ENCODE measurements at regions not wholly inside any gene's neighbourhood (a gene's known extent, or its start where the extent isn't known, plus 50 kb on each side); places are given as distances from the start of the nearest gene placed in this dataset.

DNA sequence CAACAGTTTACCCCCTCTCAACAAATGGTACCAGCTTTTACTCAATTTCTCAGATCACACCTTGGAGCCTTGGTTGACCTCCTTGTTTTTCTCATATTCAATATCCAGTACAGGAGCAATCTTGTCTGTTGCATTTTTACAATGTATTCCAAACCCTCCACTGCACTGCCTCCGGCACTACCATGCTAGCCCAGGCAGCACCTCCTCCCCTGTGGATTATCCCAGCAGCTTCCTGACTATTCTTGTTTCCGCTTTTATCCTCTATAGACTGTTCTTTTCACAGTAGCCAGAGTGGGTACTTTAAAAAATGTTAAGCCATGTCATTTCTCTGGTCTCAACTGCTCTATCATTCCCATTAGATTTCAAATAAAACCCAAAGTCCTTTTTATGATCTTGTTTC lies 253.4 kb upstream of the GPRIN3 start:
- H3K9me3 ChIP-seq (ENCODE audit: insufficient read depth, low read length): no peaks in the 10 kb centered on the region
- TF ChIP-seq, protein P1, sequence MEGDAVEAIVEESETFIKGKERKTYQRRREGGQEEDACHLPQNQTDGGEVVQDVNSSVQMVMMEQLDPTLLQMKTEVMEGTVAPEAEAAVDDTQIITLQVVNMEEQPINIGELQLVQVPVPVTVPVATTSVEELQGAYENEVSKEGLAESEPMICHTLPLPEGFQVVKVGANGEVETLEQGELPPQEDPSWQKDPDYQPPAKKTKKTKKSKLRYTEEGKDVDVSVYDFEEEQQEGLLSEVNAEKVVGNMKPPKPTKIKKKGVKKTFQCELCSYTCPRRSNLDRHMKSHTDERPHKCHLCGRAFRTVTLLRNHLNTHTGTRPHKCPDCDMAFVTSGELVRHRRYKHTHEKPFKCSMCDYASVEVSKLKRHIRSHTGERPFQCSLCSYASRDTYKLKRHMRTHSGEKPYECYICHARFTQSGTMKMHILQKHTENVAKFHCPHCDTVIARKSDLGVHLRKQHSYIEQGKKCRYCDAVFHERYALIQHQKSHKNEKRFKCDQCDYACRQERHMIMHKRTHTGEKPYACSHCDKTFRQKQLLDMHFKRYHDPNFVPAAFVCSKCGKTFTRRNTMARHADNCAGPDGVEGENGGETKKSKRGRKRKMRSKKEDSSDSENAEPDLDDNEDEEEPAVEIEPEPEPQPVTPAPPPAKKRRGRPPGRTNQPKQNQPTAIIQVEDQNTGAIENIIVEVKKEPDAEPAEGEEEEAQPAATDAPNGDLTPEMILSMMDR (IDR thresholded peaks at IDR 0.05; ENCODE audit: low read depth, low read length): no peak
- no peak for TF ChIP-seq EZH2phosphoT487 (IDR thresholded peaks at IDR 0.05; ENCODE audit: low read depth)
- H2AFZ ChIP-seq (ENCODE audit: low read depth, low read length): no peak overlapping the region
- no peak overlapping the region for H3K9ac ChIP-seq (ENCODE audit: low read length)
- H3K27ac ChIP-seq (ENCODE audit: low read length): no peak overlapping the region
- no peak overlapping the region for H3K4me3 ChIP-seq (ENCODE audit: low read length)
- no peak overlapping the region for H3K4me2 ChIP-seq (ENCODE audit: low read length)
- H3K79me2 ChIP-seq (ENCODE audit: low read length): no peaks in the 10 kb centered on the region
- H3K27me3 ChIP-seq (ENCODE audit: low read depth, low read length): no peaks in the 10 kb centered on the region
- no peaks in the 10 kb centered on the region for H4K20me1 ChIP-seq (ENCODE audit: insufficient read depth, low read length)
- peaks cover 11% of the 10 kb centered on the region for H3K4me1 ChIP-seq (ENCODE audit: low read length)
- no peaks in the 10 kb centered on the region for H3K36me3 ChIP-seq (replicated peaks; ENCODE audit: low read depth, low read length)

DNA sequence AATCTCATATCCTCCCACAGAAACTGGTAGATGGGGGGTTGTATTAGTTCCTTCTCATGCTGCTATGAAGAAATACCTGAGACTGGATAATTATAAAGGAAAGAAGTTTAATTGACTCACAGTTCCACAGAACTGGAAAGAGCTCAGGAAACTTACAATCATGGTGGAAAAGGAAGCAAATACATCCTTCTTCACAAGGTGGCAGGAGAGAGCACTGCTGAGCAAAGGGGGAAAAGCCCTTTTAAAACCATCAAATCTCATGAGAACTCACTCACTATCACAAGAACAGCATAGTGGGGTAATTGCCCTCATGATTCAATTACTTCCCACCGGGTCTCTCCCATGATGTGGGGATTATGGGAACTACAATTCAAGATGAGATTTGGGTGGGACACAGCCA lies 250.5 kb upstream of the GPRIN3 start:
- TF ChIP-seq, protein P1 (IDR thresholded peaks at IDR 0.05; ENCODE audit: low read depth, low read length): peak; percentile 52
- TF ChIP-seq EZH2phosphoT487 (IDR thresholded peaks at IDR 0.05; ENCODE audit: low read depth): no peak
- no peaks in the 10 kb centered on the region for H4K20me1 ChIP-seq (ENCODE audit: insufficient read depth, low read length)
- H3K4me2 ChIP-seq (ENCODE audit: low read length): no peak overlapping the region
- H2AFZ ChIP-seq (ENCODE audit: low read depth, low read length): no peak overlapping the region
- H3K27me3 ChIP-seq (ENCODE audit: low read depth, low read length): no peaks in the 10 kb centered on the region
- H3K9ac ChIP-seq (ENCODE audit: low read length): no peak overlapping the region
- no peak overlapping the region for H3K27ac ChIP-seq (ENCODE audit: low read length)
- no peaks in the 10 kb centered on the region for H3K36me3 ChIP-seq (replicated peaks; ENCODE audit: low read depth, low read length)
- H3K9me3 ChIP-seq (ENCODE audit: insufficient read depth, low read length): no peaks in the 10 kb centered on the region
- H3K79me2 ChIP-seq (ENCODE audit: low read length): no peaks in the 10 kb centered on the region
- no peak overlapping the region for H3K4me3 ChIP-seq (ENCODE audit: low read length)
- H3K4me1 ChIP-seq (ENCODE audit: low read length): peaks cover 3% of the 10 kb centered on the region

DNA sequence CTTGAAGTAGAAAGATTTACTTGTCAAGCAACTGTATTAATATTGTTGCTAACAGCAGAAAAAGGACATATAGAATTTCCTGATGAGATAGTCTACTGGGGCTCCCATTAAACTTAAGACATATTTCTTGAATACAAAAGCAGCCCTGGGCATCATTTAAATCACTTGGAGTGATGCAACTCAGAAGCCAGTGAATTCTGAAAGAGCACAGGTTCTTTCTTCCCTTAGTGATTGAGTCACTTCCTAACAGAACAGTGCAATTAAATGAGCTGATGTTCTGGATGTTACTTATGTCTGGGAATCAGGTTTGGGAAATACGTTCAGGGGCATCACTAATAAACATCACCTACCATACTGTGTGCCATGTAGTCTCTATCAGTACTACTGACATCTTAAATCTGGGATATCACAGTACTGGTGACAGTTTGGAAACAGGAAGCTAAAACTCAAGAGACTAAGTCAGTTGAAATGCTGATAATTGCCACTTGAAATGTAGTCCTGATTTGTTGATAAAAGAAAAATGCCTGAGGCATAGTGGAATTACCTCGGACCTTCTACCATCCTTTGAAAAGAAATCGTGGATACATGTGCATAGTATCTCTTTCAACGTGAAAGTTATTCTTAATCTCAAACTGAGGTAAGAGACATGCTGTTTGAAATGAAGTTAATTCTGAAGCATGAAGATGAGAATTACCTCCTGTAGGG lies 249.2 kb upstream of the GPRIN3 start:
- Histone ChIP-seq H4K20me1 (ENCODE audit: insufficient read depth, low read length) (no peaks in the 10 kb centered on the region), H3K79me2 (ENCODE audit: low read length) (no peaks in the 10 kb centered on the region), H3K4me1 (ENCODE audit: low read length) (no peaks in the 10 kb centered on the region), H3K36me3 (replicated peaks; ENCODE audit: low read depth, low read length) (no peaks in the 10 kb centered on the region), H3K9me3 (ENCODE audit: insufficient read depth, low read length) (no peaks in the 10 kb centered on the region), H3K27me3 (ENCODE audit: low read depth, low read length) (no peaks in the 10 kb centered on the region), H3K27ac (ENCODE audit: low read length) (no peak overlapping the region), H2AFZ (ENCODE audit: low read depth, low read length) (no peak overlapping the region), H3K4me3 (ENCODE audit: low read length) (no peak overlapping the region), H3K9ac (ENCODE audit: low read length) (no peak overlapping the region), H3K4me2 (ENCODE audit: low read length) (no peak overlapping the region)
- TF ChIP-seq, protein P1 (IDR thresholded peaks at IDR 0.05; ENCODE audit: low read depth, low read length): no peak
- TF ChIP-seq EZH2phosphoT487 (IDR thresholded peaks at IDR 0.05; ENCODE audit: low read depth): no peak

DNA sequence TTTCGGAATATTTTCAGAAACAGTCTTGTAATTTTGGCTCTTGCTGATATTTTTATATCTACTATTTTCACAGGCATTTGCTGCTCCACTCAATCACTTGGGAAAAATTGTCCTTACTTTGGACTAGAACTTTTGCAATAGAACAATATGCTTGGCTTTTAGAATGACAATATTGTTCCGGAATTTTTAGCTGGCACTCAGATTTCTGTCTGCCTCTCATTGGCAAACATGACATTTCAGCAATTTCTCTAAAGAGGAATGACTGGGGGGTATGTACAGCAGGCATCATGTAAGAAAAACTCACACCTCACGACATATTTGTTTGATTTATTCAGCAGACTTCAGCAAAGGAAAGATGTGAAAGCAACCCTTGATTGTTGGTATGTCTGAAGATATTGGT lies 243.6 kb upstream of the GPRIN3 start:
- H3K27ac ChIP-seq (ENCODE audit: low read length): no peak overlapping the region
- H3K4me2 ChIP-seq (ENCODE audit: low read length): no peak overlapping the region
- H3K4me1 ChIP-seq (ENCODE audit: low read length): no peaks in the 10 kb centered on the region
- no peaks in the 10 kb centered on the region for H3K79me2 ChIP-seq (ENCODE audit: low read length)
- H3K9me3 ChIP-seq (ENCODE audit: insufficient read depth, low read length): no peaks in the 10 kb centered on the region
- TF ChIP-seq, protein P1 (IDR thresholded peaks at IDR 0.05; ENCODE audit: low read depth, low read length): no peak
- TF ChIP-seq EZH2phosphoT487 (IDR thresholded peaks at IDR 0.05; ENCODE audit: low read depth): no peak
- H3K36me3 ChIP-seq (replicated peaks; ENCODE audit: low read depth, low read length): no peaks in the 10 kb centered on the region
- no peaks in the 10 kb centered on the region for H3K27me3 ChIP-seq (ENCODE audit: low read depth, low read length)
- H2AFZ ChIP-seq (ENCODE audit: low read depth, low read length): no peak overlapping the region
- no peak overlapping the region for H3K4me3 ChIP-seq (ENCODE audit: low read length)
- H4K20me1 ChIP-seq (ENCODE audit: insufficient read depth, low read length): no peaks in the 10 kb centered on the region
- H3K9ac ChIP-seq (ENCODE audit: low read length): no peak overlapping the region
